Stomach (tissue), 8 donors: ENCODE measurements at regions not wholly inside any gene's neighbourhood (a gene's known extent, or its start where the extent isn't known, plus 50 kb on each side); places are given as distances from the start of the nearest gene placed in this dataset.

Experiments used
- DNase-seq, 2 donors: peaks; one replicate each; pipeline versions ENCODE4 v3.0.0 to v3.0.0-alpha.2; 2013 to 2019
- H3K27ac ChIP-seq, 5 donors: fragments of 200-600 bp in 4 of 5; sonication (generic) in 4 of 5; one replicate each; pipeline ENCODE4 v1.5.1; 2013 to 2019; ENCODE audit warnings: mild to moderate bottlenecking in 1 of 5, moderate library complexity in 1 of 5
- H3K27me3 ChIP-seq, 3 donors: fragments of 200-600 bp; sonication (generic); one replicate each; pipeline ENCODE4 v1.5.1; 2017 to 2019; ENCODE audit warnings: mixed run types in 1 of 3
- H3K36me3 ChIP-seq, 4 donors: fragments of 200-600 bp; sonication (generic); 1 replicate in 3 of 4; 2 replicates in 1 of 4; pipeline ENCODE4 v1.5.1; 2016 to 2019
- H3K4me1 ChIP-seq, 4 donors: fragments of 200-600 bp; sonication (generic); one replicate each; pipeline ENCODE4 v1.5.1; 2016 to 2019
- H3K4me3 ChIP-seq, 4 donors: fragments of 200-600 bp; sonication (generic) in 3 of 4; one replicate each; pipeline ENCODE4 v1.5.1; 2016 to 2019; ENCODE audit warnings: mild to moderate bottlenecking in 1 of 4
- H3K9me3 ChIP-seq, 4 donors: fragments of 200-600 bp; sonication (generic); one replicate each; pipeline ENCODE4 v1.5.1; 2016 to 2019
- EP300 ChIP-seq: sonication (generic); formaldehyde crosslinking; IDR thresholded peaks from one replicate; pipeline ENCODE4 v1.6.1; 2017; ENCODE audit warnings: antibody characterized with exemption
- POLR2A ChIP-seq, 4 donors: fragments of 450-650 bp; IDR thresholded peaks; one replicate each; pipeline ENCODE4 v1.6.1; 2016; ENCODE audit warnings: antibody characterized with exemption in 4 of 4, control low read depth in 2 of 4, mild to moderate bottlenecking in 1 of 4, moderate library complexity in 1 of 4
- POLR2AphosphoS5 ChIP-seq, 3 donors: sonication (generic); formaldehyde crosslinking; IDR thresholded peaks; one replicate each; pipeline ENCODE4 v1.6.1; 2016; ENCODE audit warnings: antibody characterized with exemption in 3 of 3
- WGBS, 5 donors: extraction: QIAGEN DNeasy Blood & Tissue Kit in 3 of 5; methylation state at CpG; one replicate each; pipeline versions ENCODE4 v1.1.5 to v1.1.7; 2013 to 2018; 5-methylcytosine and 5-hydroxymethylcytosine counted together
- intact Hi-C: fragments of 100-400 bp; cut with DNase I; formaldehyde crosslinking; loops from one replicate; pipeline ENCODE4 v1.15.1; 2023; ENCODE audit warnings: low total_unique reads
- TF ChIP-seq, protein P1 (sequence below), 7 experiments: fragments of 450-650 bp in 4 of 7; fragments of 200-600 bp in 3 of 7; sonication (generic) in 3 of 7; IDR thresholded peaks; one replicate each; pipeline ENCODE4 v1.5.1; 2016 to 2019; ENCODE audit warnings: antibody characterized with exemption in 7 of 7, control low read depth in 2 of 7, mild to moderate bottlenecking in 1 of 7
- donor health status: healthy with polysubstance abuse.
- donor health status: Bipolar disorder and iron deficiency.
- donor health status: healthy.

DNA sequence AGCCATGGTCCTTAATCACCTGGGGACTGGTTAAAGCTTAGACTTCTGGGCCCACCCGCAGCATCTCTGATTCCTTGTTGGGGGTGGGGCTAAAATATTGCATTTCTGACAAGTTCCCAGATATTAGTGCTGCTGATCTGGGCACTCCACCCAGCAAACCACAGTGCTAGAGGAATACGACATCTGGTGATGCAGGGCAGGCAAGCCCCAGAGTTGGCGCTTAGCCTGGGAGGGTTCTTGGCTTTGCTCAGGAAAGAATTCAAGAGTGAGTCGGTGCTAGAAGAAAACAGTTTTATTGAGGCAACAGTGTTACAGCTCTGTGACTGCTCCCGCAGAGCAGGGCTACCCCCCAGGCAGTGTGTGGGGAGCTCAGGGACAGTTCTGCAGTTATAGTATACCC is 210.7 kb downstream of the TFAP2C start:
- no peaks in the 10 kb centered on the region for H3K4me1 ChIP-seq
- H3K36me3 ChIP-seq = no peaks in the 10 kb centered on the region
- no peak for TF ChIP-seq POLR2AphosphoS5 (IDR thresholded peaks at IDR 0.05)
- no peak for TF ChIP-seq EP300
- TF ChIP-seq, protein P1, sequence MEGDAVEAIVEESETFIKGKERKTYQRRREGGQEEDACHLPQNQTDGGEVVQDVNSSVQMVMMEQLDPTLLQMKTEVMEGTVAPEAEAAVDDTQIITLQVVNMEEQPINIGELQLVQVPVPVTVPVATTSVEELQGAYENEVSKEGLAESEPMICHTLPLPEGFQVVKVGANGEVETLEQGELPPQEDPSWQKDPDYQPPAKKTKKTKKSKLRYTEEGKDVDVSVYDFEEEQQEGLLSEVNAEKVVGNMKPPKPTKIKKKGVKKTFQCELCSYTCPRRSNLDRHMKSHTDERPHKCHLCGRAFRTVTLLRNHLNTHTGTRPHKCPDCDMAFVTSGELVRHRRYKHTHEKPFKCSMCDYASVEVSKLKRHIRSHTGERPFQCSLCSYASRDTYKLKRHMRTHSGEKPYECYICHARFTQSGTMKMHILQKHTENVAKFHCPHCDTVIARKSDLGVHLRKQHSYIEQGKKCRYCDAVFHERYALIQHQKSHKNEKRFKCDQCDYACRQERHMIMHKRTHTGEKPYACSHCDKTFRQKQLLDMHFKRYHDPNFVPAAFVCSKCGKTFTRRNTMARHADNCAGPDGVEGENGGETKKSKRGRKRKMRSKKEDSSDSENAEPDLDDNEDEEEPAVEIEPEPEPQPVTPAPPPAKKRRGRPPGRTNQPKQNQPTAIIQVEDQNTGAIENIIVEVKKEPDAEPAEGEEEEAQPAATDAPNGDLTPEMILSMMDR (IDR thresholded peaks at IDR 0.05) = no peak
- no peak for TF ChIP-seq POLR2A (IDR thresholded peaks at IDR 0.05)
- 78 to 88% (median 80%) methylated on average over 5 of the region's 5 CpGs for WGBS, 5 donors
- H3K27me3 ChIP-seq = peaks cover 0 to 50% (median 0%) of the 10 kb centered on the region in 3 donors
- H3K27ac ChIP-seq = no peak overlapping the region
- intact Hi-C loops = no loop called here
- no peak for DNase-seq
- H3K4me3 ChIP-seq = no peak overlapping the region
- no peaks in the 10 kb centered on the region for H3K9me3 ChIP-seq

DNA sequence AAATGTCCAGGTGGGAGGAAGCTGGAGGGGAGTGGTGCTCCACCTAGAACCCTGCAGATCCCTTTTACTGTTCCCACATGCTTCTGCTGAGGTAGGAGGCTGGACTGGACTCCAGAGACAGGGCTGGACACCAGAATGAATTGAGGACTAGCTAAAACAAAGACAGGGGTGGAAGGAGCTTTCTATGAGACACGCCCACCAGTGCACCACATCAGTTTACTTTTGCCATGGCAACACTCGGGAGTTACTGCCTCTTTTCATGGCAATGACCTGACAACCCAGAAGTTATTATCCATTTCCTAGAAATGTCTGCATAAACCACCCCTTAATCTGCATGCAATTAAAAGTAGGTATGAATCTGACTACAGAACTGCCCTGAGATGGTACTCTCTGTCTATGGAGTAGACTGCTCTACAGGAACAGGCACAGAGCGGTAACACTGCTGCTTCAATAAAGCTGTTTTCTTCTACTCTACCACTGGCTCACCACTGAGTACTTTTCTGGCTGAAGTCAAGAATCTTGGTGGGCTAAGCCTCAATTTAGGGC is 211.7 kb downstream of the TFAP2C start:
- no peak overlapping the region for H3K4me3 ChIP-seq
- H3K36me3 ChIP-seq = no peaks in the 10 kb centered on the region
- 51 to 67% (median 54%) methylated on average over 3 of the region's 3 CpGs for WGBS, 5 donors
- peaks cover 0 to 51% (median 0%) of the 10 kb centered on the region in 3 donors for H3K27me3 ChIP-seq
- no peak for DNase-seq
- TF ChIP-seq EP300 (no peak), POLR2A (IDR thresholded peaks at IDR 0.05) (no peak), POLR2AphosphoS5 (IDR thresholded peaks at IDR 0.05) (no peak)
- TF ChIP-seq, protein P1 (IDR thresholded peaks at IDR 0.05) = no peak
- H3K4me1 ChIP-seq = no peaks in the 10 kb centered on the region
- intact Hi-C loops = no loop called here
- H3K9me3 ChIP-seq = no peaks in the 10 kb centered on the region
- H3K27ac ChIP-seq = no peak overlapping the region

DNA sequence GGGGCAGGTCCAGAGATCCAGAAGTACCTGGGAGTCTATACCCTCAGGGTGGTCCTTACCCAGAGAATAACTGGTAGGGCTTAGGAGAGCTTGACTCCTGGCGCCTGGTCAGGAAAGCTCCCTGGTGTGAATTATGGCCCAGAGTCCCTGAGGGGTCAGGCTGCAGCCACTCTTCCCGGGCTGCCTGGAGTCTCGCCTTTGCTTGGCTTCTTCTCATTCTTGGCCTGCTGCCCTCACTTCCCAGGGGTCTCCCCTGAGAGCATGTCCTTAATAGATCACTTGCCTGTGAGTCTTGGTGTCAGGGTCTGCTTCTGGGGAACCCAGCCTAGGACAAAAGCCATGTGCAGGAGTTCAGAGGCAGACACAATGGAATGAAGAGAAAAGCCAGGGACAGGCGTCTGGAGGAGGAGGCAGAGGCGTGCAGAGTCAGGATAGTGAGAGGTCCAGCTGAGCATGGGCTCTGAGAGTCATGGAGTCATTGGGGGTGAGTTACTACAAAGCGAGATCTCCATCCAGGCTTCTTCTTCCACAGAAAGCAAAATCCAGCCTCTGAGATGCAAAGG is 212.3 kb downstream of the TFAP2C start:
- Histone ChIP-seq H3K9me3 (no peaks in the 10 kb centered on the region), H3K4me1 (no peaks in the 10 kb centered on the region), H3K4me3 (no peak overlapping the region), H3K27ac (no peak overlapping the region), H3K36me3 (no peaks in the 10 kb centered on the region), H3K27me3 (peaks cover 0 to 49% (median 0%) of the 10 kb centered on the region in 3 donors)
- no peak for DNase-seq
- intact Hi-C loops = no loop called here
- TF ChIP-seq POLR2AphosphoS5 (IDR thresholded peaks at IDR 0.05) (no peak), POLR2A (IDR thresholded peaks at IDR 0.05) (no peak), EP300 (no peak)
- TF ChIP-seq, protein P1 (IDR thresholded peaks at IDR 0.05) = no peak
- 50 to 67% (median 59%) methylated on average over 6 of the region's 6 CpGs for WGBS, 5 donors

DNA sequence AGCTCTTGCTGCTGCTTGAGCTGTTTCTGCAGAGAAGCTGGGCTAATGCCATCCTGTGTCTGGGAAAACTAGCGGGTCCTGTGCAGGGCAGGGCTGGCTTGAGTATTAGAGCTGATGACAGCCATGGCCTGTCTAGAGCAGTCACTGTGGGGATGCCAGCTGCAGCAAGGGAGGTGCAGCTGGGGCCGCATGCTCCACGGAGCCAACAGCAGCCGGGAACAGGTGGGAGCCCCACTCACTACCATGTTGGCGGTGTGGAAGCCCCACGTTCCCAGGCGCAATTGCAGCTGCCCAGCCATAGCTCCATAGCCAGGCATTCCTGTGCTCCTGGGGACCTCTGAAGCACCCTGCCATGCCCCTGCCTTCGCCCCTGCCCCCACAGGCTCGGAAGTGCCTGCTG is 212.9 kb downstream of the TFAP2C start:
- DNase-seq = no peak
- no peaks in the 10 kb centered on the region for H3K9me3 ChIP-seq
- H3K4me3 ChIP-seq = no peak overlapping the region
- TF ChIP-seq EP300 (no peak), POLR2A (IDR thresholded peaks at IDR 0.05) (no peak), POLR2AphosphoS5 (IDR thresholded peaks at IDR 0.05) (no peak)
- TF ChIP-seq, protein P1 (IDR thresholded peaks at IDR 0.05) = no peak
- intact Hi-C loops = no loop called here
- WGBS, 5 donors = 79 to 89% (median 85%) methylated on average over 6 to 9 of the region's 9 CpGs
- H3K27me3 ChIP-seq = peaks cover 0 to 48% (median 0%) of the 10 kb centered on the region in 3 donors
- H3K27ac ChIP-seq = no peak overlapping the region
- no peaks in the 10 kb centered on the region for H3K36me3 ChIP-seq
- no peaks in the 10 kb centered on the region for H3K4me1 ChIP-seq
